ENCODE measurements at regions not wholly inside any gene's neighbourhood (a gene's known extent, or its start where the extent isn't known, plus 50 kb on each side); places are given as distances from the start of the nearest gene placed in this dataset.
A peak's percentile ranks its signal among the peaks of the same experiment; 100 is the strongest.

DNA sequence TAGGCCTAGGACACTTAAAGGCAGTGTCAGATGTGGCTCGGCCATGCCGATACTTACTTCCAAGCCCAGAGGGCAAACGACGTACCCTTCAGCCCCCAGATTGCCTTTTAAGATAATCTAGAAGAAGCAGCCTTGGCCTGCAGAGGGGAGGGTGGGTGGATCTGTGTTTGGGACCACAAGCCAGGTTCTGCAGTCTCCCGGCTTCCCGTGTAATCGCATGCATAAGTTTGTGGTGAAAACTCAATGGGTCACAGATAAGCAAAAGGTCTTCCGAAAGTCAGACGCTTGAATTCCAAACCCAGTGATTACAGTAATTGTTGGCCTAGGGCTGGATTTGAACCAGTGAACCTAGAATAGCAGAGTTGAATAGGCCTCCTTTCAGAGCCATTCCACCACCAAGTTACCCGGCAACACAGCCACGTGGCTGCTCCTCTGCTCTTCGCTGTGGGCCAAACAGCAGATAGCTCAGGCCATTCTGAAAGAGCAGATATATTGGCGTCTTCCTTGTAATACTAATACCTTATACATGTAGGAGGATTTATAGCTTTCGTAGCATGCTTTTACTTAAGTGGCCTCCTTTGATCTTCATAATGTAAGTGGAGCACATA, 170.8 kb upstream of the CADM1 start:
- DNase-seq (ENCODE audit: low read depth in 3 of 3, low spot score in 2 of 3), result no peak

DNA sequence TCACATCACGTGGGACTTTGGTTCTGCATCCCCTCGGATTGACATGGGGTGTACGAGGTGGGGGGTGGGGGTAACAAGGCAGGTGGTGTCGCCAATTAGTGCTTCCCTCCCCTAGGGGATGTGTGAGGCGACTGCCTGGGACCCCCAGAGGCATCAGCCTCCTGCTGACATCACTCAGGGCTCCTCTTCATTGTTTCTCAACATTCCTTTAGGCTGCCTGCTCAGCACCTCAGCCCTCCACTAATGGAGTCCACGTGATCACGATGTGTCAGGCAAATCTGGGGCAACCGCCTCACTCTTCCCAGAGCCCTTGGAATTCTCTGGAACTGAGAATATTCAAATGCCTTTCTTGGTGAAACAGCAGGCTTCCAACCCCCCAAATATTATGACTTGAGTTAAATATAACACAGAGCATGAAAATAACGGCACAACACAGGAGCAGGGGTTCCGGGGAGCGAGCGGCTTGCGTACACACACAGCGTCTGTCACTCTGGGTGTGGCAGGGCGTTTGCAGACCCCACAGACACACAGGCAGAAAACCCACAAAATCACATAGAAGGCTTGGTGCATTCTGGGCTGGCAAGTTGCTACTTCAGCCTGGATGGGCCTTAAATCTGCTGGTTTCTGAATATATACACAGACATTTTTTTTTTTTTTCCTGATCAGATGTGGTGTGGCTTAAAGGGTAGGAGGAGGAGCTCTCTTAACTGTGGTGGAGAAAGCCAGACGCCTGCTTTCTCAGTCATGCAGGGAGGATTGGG, 170.1 kb upstream of the CADM1 start:
- DNase-seq (ENCODE audit: low read depth in 3 of 3, low spot score in 2 of 3), result no peak

GRCh38 chr11:115673720-115674119, 169.5 kb upstream of the CADM1 start:
- no peak for DNase-seq (ENCODE audit: low read depth in 3 of 3, low spot score in 2 of 3)

- DNase-seq (ENCODE audit: low read depth in 3 of 3, low spot score in 2 of 3), result no peak
Observed at GRCh38 chr11:115672999-115673411, 168.8 kb upstream of the CADM1 start.

DNA sequence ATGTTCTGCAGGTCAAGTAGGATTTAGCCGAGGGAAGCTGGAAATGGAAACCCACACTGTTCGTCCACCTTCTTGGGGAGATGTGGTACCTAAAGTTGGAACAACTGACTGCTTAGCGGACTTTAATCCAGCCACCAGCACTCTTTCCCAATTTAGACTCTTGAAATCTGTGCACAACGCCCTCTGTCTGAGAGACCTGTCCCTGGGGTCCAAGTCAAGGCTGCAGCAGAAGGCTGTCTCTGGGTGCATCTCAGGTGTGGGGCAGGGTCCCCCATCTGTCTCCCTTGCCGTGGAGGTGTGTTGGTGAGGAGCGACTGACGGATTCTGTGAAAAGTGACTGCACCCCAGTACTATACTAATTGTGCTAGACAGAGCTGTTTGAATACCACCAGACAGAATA, 168.2 kb upstream of the CADM1 start:
- no peak for DNase-seq (ENCODE audit: low read depth in 3 of 3, low spot score in 2 of 3)

- DNase-seq (ENCODE audit: low read depth in 3 of 3, low spot score in 2 of 3), result no peak
Observed at GRCh38 chr11:115670538-115671205, 166.5 kb upstream of the CADM1 start.

GRCh38 chr11:115665958-115666357, 161.7 kb upstream of the CADM1 start:
- no peak for DNase-seq (ENCODE audit: low read depth in 3 of 3, low spot score in 2 of 3)

GRCh38 chr11:115665175-115665821, 161.1 kb upstream of the CADM1 start:
- DNase-seq (ENCODE audit: low read depth in 3 of 3, low spot score in 2 of 3), result no peak

DNA sequence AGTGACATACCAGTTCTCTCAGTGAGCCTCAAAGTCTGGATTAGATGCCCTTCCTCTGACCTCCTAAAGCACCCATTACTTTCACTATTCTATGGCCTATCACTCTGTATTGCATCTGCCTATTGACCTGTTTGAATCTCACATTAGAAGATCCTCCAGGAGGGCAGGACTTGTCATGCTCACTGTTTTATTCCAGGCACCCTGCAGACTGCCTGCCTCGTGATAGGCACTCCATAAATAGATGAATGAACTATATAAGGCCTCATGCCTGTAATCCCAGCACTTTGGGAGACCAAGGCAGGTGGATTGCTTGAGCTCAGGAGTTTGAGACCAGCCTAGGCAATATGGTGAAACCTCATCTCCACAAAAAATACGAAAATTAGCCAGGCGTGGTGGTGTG, 160.1 kb upstream of the CADM1 start:
- DNase-seq (ENCODE audit: low read depth in 3 of 3, low spot score in 2 of 3), result no peak

DNA sequence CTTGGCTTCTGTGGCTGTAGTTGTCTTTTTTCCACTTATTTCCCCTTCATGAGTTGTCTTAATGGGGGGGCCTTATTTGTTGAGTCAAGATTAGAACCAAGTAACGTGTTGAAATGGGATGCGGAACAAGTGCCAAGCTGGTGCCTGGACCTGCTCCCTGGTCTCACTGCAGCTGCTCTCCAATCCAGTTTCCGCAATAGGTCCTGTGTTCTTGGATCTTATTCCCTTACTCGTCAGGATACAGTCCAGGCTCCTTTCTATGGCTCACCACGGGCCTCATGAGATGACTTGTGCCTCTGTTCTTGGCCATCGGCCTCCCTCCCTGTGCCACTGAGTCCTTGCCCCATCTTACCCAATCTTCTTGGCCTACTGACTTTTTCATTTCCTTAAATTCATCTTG, 159.6 kb upstream of the CADM1 start:
- no peak for DNase-seq (ENCODE audit: low read depth in 3 of 3, low spot score in 2 of 3)

GRCh38 chr11:115660030-115660805, 156.0 kb upstream of the CADM1 start:
- no peak for DNase-seq (ENCODE audit: low read depth in 3 of 3, low spot score in 2 of 3)

DNA sequence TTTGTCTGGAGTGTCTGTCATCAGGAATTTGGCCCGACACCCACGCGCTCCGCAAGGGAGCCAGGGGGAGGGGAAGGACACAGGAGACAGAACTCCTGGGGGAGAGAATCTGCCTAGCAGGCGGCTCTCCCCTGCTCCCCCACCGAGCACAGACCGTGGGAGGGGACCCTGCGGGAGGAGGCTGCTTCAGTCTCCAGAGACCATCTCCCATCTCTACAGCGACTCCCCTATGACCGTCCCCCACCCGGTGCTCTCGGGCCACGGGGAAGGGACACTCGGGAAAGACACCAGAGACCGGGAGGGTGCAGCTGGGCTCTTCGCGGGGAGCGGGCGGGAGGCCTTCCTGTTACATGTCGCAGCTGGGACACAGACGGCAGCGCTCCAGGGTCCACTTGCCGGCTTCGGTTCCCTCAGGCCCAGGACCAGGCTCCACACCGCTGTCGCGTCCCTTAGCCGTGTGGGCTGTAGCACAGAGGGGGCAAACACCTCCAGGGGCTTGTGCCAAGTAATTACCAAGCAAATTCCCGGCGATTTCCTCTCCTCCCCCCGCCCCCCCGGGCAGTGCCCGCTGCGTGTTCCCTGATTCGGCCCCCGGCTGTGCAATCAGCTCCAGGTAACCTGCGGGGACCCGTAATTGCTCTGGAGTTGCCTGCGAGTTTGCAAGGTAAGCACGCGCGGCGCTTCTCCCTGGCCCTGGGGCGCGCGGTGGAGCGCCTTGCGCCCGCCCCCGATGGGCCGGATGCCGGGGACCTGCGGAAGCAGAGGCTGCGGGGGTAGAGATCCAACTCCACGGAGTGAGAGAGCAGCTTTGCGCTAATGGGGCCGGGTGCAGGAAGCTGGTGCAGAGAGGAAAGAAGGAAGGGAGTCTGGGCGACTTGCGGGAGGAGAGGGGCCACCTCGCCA, 155.1 kb upstream of the CADM1 start:
- DNase-seq (ENCODE audit: low read depth in 3 of 3, low spot score in 2 of 3), result peak in 1 of 3 donors; percentile 60

- DNase-seq (ENCODE audit: low read depth in 3 of 3, low spot score in 2 of 3), result no peak
Observed at GRCh38 chr11:115657586-115657985, 153.4 kb upstream of the CADM1 start.

GRCh38 chr11:115656669-115657068, 152.5 kb upstream of the CADM1 start:
- DNase-seq (ENCODE audit: low read depth in 3 of 3, low spot score in 2 of 3), result no peak

- no peak for DNase-seq (ENCODE audit: low read depth in 3 of 3, low spot score in 2 of 3)
Observed at GRCh38 chr11:115656041-115656440, 151.8 kb upstream of the CADM1 start.

DNA sequence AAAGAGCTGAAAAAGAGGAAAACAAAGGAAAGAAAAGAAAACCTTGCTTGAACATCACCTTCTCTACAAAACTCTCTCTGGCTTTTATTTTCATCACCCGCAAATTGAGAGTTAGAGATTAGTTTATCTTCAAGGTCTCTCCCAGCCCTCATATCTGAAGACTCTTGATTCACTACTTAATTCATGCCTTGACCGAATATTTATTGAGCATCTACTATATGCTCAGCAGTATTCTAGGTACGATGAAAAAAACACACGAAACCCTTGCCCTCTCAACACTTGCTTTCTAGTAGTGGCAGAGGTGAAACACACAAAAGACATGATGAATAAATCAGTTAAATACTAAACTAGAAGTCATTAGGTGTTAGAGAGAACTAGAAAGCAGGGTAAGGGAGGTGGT, 150.6 kb upstream of the CADM1 start:
- DNase-seq (ENCODE audit: low read depth in 3 of 3, low spot score in 2 of 3), result no peak

- DNase-seq (ENCODE audit: low read depth in 3 of 3, low spot score in 2 of 3), result no peak
Observed at GRCh38 chr11:115653926-115654325, 149.7 kb upstream of the CADM1 start.

DNA sequence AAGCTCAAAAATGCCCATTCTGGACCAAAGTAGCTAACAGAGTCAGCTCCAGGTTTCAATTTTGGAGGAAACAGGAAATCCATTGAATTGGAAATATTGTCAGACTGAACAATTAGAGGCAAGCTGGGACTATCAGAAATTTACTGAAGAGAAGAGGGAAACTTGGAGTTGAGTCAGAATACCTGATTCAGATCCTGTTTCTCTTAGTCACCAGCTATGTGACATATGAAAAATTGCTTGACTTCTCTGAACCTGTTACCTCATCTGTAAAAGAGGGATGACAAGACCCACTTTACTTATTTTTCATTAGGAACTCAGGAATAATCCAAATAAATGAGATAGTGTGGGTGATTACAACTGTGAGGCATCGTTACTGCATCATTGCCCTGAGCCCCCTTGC, 148.9 kb upstream of the CADM1 start:
- no peak for DNase-seq (ENCODE audit: low read depth in 3 of 3, low spot score in 2 of 3)

- no peak for DNase-seq (ENCODE audit: low read depth in 3 of 3, low spot score in 2 of 3)
Observed at GRCh38 chr11:115652496-115652895, 148.3 kb upstream of the CADM1 start.

GRCh38 chr11:115652094-115652493, 147.9 kb upstream of the CADM1 start:
- no peak for DNase-seq (ENCODE audit: low read depth in 3 of 3, low spot score in 2 of 3)
